DND-41 (cell line): ENCODE measurements at regions not wholly inside any gene's neighbourhood (a gene's known extent, or its start where the extent isn't known, plus 50 kb on each side); places are given as distances from the start of the nearest gene placed in this dataset.

Experiments
- CTCF ChIP-seq: IDR thresholded peaks from 2 replicates; pipeline ENCODE4 v1.5.1; 2012; ENCODE audit warnings: borderline replicate concordance, low read length, moderate library complexity, mild to moderate bottlenecking; ENCODE audit not compliant: poor library complexity, severe bottlenecking; ENCODE audit errors: extremely low read depth
- EZH2 ChIP-seq: IDR thresholded peaks from 3 replicates; pipeline ENCODE4 v1.6.1; 2012; ENCODE audit warnings: borderline replicate concordance, low read depth, mild to moderate bottlenecking, moderate library complexity, low read length, inconsistent platforms; ENCODE audit not compliant: severe bottlenecking

GRCh38 chr6:6867404-6867799 lies 240.4 kb upstream of the RREB1 start:
- TF ChIP-seq EZH2: no peak
- no peak for TF ChIP-seq CTCF
